IMR-90 (cell line): ENCODE measurements at regions not wholly inside any gene's neighbourhood (a gene's known extent, or its start where the extent isn't known, plus 50 kb on each side); places are given as distances from the start of the nearest gene placed in this dataset.

Source experiments
- ATAC-seq: fragments of 200-7000 bp; cut with Tn5 transposase; 2 replicates; pipeline ENCODE4 v1.9.1; 2020; ENCODE audit warnings: low read depth, mild to moderate bottlenecking, moderate library complexity
- BruUV-seq: library from RNA; stranded (reverse); fragments of 400-500 nt; replicated peaks from 2 replicates; lab custom pipeline; 2021; lab: Mats Ljungman, UMichigan
- CTCF ChIA-PET: fragments of 300-600 bp; formaldehyde crosslinking; extraction: SDS; loops from one replicate; lab custom pipeline; 2021; ENCODE audit warnings: antibody characterized with exemption; lab: Yijun Ruan, JAX
- POLR2A ChIA-PET: fragments of 300-600 bp; sonication (Branson Sonifier 250); formaldehyde crosslinking; loops from one replicate; lab custom pipeline; 2022; ENCODE audit warnings: antibody characterized with exemption; ENCODE audit not compliant: unreplicated experiment; lab: Charles Lee
- DNase-seq: peaks from one replicate; pipeline ENCODE4 v3.0.0; 2013
- H2AFZ ChIP-seq: replicated peaks from 2 replicates; pipeline ENCODE3; 2013; ENCODE audit warnings: low read length, mild to moderate bottlenecking; ENCODE audit not compliant: poor library complexity
- H2AK5ac ChIP-seq: 2 replicates; pipeline ENCODE4 v1.6.1; 2013; ENCODE audit warnings: low read depth, low read length, inconsistent platforms
- H2AK9ac ChIP-seq: replicated peaks from 2 replicates; pipeline ENCODE3; 2013; ENCODE audit warnings: mild to moderate bottlenecking, low read depth, low read length, moderate library complexity; ENCODE audit not compliant: poor library complexity
- H2BK120ac ChIP-seq: 2 replicates; pipeline ENCODE4 v1.6.1; 2013; ENCODE audit warnings: low read depth, low read length, inconsistent platforms
- H2BK15ac ChIP-seq: 3 replicates; pipeline ENCODE4 v1.6.1; 2013; ENCODE audit warnings: low read depth, low read length, inconsistent platforms
- H2BK20ac ChIP-seq: 2 replicates; pipeline ENCODE4 v1.6.1; 2013; ENCODE audit warnings: low read depth, mild to moderate bottlenecking, inconsistent platforms, low read length, moderate library complexity
- H2BK5ac ChIP-seq: 2 replicates; pipeline ENCODE4 v1.6.1; 2013; ENCODE audit warnings: mild to moderate bottlenecking, low read depth, low read length, inconsistent platforms; ENCODE audit not compliant: poor library complexity, severe bottlenecking
- H3K14ac ChIP-seq: replicated peaks from 2 replicates; pipeline ENCODE4 v1.6.1; 2013; ENCODE audit warnings: low read depth, low read length, inconsistent platforms
- H3K18ac ChIP-seq: 2 replicates; pipeline ENCODE4 v1.6.1; 2013; ENCODE audit warnings: low read depth, low read length, control low read depth
- H3K23ac ChIP-seq: 2 replicates; pipeline ENCODE4 v1.6.1; 2013; ENCODE audit warnings: low read depth, low read length, inconsistent platforms
- H3K27ac ChIP-seq: 2 replicates; pipeline ENCODE4 v1.5.1; 2013; ENCODE audit warnings: mild to moderate bottlenecking, control low read depth, low read length; ENCODE audit not compliant: insufficient read depth
- H3K27me3 ChIP-seq: 2 replicates; pipeline ENCODE4 v1.6.1; 2013; ENCODE audit warnings: low read length; ENCODE audit not compliant: control insufficient read depth, insufficient read depth
- H3K36me3 ChIP-seq: 2 replicates; pipeline ENCODE4 v1.6.1; 2013; ENCODE audit warnings: low read length, mixed read lengths; ENCODE audit not compliant: control insufficient read depth, insufficient read depth
- H3K4ac ChIP-seq: 2 replicates; pipeline ENCODE4 v1.6.1; 2013; ENCODE audit warnings: low read depth, low read length, inconsistent platforms
- H3K4me1 ChIP-seq: 2 replicates; pipeline ENCODE4 v1.6.1; 2013; ENCODE audit warnings: low read length, mixed read lengths; ENCODE audit not compliant: control insufficient read depth, insufficient read depth
- H3K4me2 ChIP-seq: 2 replicates; pipeline ENCODE4 v1.6.1; 2013; ENCODE audit warnings: low read depth, mild to moderate bottlenecking, control low read depth, low read length, moderate library complexity
- H3K4me3 ChIP-seq: 2 replicates; pipeline ENCODE4 v1.5.1; 2013; ENCODE audit warnings: low read depth, mild to moderate bottlenecking, control low read depth, low read length, moderate library complexity; ENCODE audit not compliant: insufficient read depth
- H3K56ac ChIP-seq: 2 replicates; pipeline ENCODE4 v1.6.1; 2013; ENCODE audit warnings: low read length, inconsistent platforms; ENCODE audit not compliant: insufficient read depth; ENCODE audit errors: extremely low read depth
- H3K79me1 ChIP-seq, 2 experiments: 2 replicates each; pipeline ENCODE4 v1.6.1; 2013; ENCODE audit warnings: low read length in 2 of 2, inconsistent platforms in 1 of 2, low read depth in 1 of 2
- H3K9ac ChIP-seq: 2 replicates; pipeline ENCODE4 v1.6.1; 2013; ENCODE audit warnings: low read depth, low read length, control low read depth
- H3K9me1 ChIP-seq: 2 replicates; pipeline ENCODE4 v1.6.1; 2013; ENCODE audit warnings: low read length, inconsistent platforms; ENCODE audit not compliant: insufficient read depth
- H3K9me3 ChIP-seq: 2 replicates; pipeline ENCODE4 v1.6.1; 2013; ENCODE audit warnings: low read length; ENCODE audit not compliant: control insufficient read depth, insufficient read depth
- H4K20me1 ChIP-seq: 2 replicates; pipeline ENCODE4 v1.6.1; 2013; ENCODE audit warnings: low read length, inconsistent platforms; ENCODE audit not compliant: insufficient read depth
- H4K5ac ChIP-seq: 2 replicates; pipeline ENCODE4 v1.6.1; 2013; ENCODE audit warnings: mild to moderate bottlenecking, low read depth, low read length, control low read depth
- H4K8ac ChIP-seq, 2 experiments: 2 replicates each; pipeline ENCODE4 v1.6.1; 2013; ENCODE audit warnings: low read depth in 2 of 2, low read length in 2 of 2, control low read depth in 1 of 2, inconsistent platforms in 1 of 2
- H4K91ac ChIP-seq: 2 replicates; pipeline ENCODE4 v1.6.1; 2013; ENCODE audit warnings: low read depth, low read length, inconsistent platforms; ENCODE audit not compliant: insufficient read depth
- BHLHE40 ChIP-seq: fragments of 150-350 bp; IDR thresholded peaks from 2 replicates; pipeline ENCODE4 v1.6.1; 2016; ENCODE audit warnings: mild to moderate bottlenecking, low read depth, low read length
- MAFK ChIP-seq: IDR thresholded peaks from 2 replicates; pipeline ENCODE4 v1.6.1; 2012; ENCODE audit warnings: low read depth, low read length, improper control_type of control experiment
- RFX5 ChIP-seq: IDR thresholded peaks from 2 replicates; pipeline ENCODE4 v1.8.0; 2012; ENCODE audit warnings: low read depth, mild to moderate bottlenecking, low read length, moderate library complexity
- SMC3 ChIP-seq: fragments of 150-350 bp; IDR thresholded peaks from 2 replicates; pipeline ENCODE4 v1.6.1; 2016; ENCODE audit warnings: low read depth, mild to moderate bottlenecking, antibody characterized with exemption, low read length, moderate library complexity
- WGBS, 2 experiments: methylation state at CpG; one replicate each; pipeline versions ENCODE4 v1.1.5 to v1.1.7; 2013; ENCODE audit warnings: missing lambda C conversion rate in 2 of 2; ENCODE audit not compliant: insufficient read length in 1 of 2; ENCODE audit errors: extremely low coverage in 2 of 2; 5-methylcytosine and 5-hydroxymethylcytosine counted together
- dilution Hi-C: fragments of 300-500 bp; cut with HindIII; formaldehyde crosslinking; loops from one replicate; pipeline ENCODE4 v1.14.3; 2018; ENCODE audit warnings: low sequenced_read_pairs; ENCODE audit not compliant: unreplicated experiment
- in situ Hi-C: fragments of 300-500 bp; cut with MboI; formaldehyde crosslinking; loops from 3 replicates; pipeline ENCODE4 v1.14.3; 2019; ENCODE audit warnings: low sequenced_read_pairs, inconsistent platforms, mixed read lengths
- intact Hi-C: fragments of 100-400 bp; cut with micrococcal nuclease; formaldehyde crosslinking; loops from 2 replicates; pipeline ENCODE4 v1.10.0; 2022
- TF ChIP-seq, protein P1 (sequence below): conservative IDR thresholded peaks from 2 replicates; pipeline ENCODE4 v1.5.1; 2012; ENCODE audit warnings: mild to moderate bottlenecking, low read depth, low read length, improper control_type of control experiment

DNA sequence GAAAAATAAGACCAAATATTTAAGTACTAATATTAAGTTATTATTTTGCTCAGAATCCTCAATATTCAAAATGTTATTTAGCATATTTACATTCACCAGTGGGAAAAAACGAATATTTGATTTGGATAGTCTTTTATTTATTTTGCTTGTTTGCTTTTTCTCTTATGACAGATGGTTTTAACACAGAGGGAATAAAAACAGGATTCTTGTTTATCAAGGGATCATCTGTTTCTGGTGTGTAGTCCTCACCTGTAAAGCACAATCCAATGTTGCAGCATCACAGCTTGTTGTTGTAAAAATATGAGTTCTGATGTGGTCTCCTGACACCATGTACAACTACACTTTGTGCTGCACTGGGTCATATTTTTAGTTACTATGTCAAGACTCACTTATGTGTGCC is 103.9 kb downstream of the AVPR1A start:
- H3K4ac ChIP-seq = no peak overlapping the region
- no peak overlapping the region for H2BK5ac ChIP-seq
- no peak overlapping the region for H2BK15ac ChIP-seq
- H3K27ac ChIP-seq = no peak overlapping the region
- ChIA-PET POLR2A (interaction anchor here (0.5 kb wide), 1 partner anchor 1423 kb away, joined by 7 read pairs; no protein-coding TSS in a partner anchor), CTCF (no interaction called here)
- BruUV-seq = no TSS peak
- no peaks in the 10 kb centered on the region for H3K27me3 ChIP-seq
- dilution Hi-C loops = no loop called here
- no peak overlapping the region for H3K18ac ChIP-seq
- no peak overlapping the region for H3K14ac ChIP-seq
- H3K9ac ChIP-seq = no peak overlapping the region
- intact Hi-C loops = no loop called here
- ATAC-seq (no peak), DNase-seq (no peak)
- in situ Hi-C loops = no loop called here
- no peak overlapping the region for H3K23ac ChIP-seq
- H3K9me3 ChIP-seq = no peaks in the 10 kb centered on the region
- no peaks in the 10 kb centered on the region for H4K20me1 ChIP-seq
- no peak overlapping the region for H2AK5ac ChIP-seq
- no peak overlapping the region for H4K8ac ChIP-seq
- no peak overlapping the region for H4K5ac ChIP-seq
- no peaks in the 10 kb centered on the region for H3K4me1 ChIP-seq
- H2BK120ac ChIP-seq = no peak overlapping the region
- H2AK9ac ChIP-seq = no peak overlapping the region
- no peak overlapping the region for H2AFZ ChIP-seq
- H3K9me1 ChIP-seq = no peaks in the 10 kb centered on the region
- no peak overlapping the region for H3K4me2 ChIP-seq
- no peak overlapping the region for H3K4me3 ChIP-seq
- no peaks in the 10 kb centered on the region for H3K79me1 ChIP-seq
- WGBS, 2 experiments = no CpG with 5 or more reads among the region's 1 CpG
- no peak overlapping the region for H3K56ac ChIP-seq
- no peaks in the 10 kb centered on the region for H3K36me3 ChIP-seq
- H4K91ac ChIP-seq = no peak overlapping the region
- H2BK20ac ChIP-seq = no peak overlapping the region
- TF ChIP-seq, protein P1, sequence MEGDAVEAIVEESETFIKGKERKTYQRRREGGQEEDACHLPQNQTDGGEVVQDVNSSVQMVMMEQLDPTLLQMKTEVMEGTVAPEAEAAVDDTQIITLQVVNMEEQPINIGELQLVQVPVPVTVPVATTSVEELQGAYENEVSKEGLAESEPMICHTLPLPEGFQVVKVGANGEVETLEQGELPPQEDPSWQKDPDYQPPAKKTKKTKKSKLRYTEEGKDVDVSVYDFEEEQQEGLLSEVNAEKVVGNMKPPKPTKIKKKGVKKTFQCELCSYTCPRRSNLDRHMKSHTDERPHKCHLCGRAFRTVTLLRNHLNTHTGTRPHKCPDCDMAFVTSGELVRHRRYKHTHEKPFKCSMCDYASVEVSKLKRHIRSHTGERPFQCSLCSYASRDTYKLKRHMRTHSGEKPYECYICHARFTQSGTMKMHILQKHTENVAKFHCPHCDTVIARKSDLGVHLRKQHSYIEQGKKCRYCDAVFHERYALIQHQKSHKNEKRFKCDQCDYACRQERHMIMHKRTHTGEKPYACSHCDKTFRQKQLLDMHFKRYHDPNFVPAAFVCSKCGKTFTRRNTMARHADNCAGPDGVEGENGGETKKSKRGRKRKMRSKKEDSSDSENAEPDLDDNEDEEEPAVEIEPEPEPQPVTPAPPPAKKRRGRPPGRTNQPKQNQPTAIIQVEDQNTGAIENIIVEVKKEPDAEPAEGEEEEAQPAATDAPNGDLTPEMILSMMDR = no peak
- TF ChIP-seq BHLHE40 = no peak
- no peak for TF ChIP-seq RFX5
- no peak for TF ChIP-seq SMC3
- TF ChIP-seq MAFK = no peak
